NCI-H146 treated with DMSO at 0.1 percent for 48 hours (cell line): ENCODE measurements at regions not wholly inside any gene's neighbourhood (a gene's known extent, or its start where the extent isn't known, plus 50 kb on each side); places are given as distances from the start of the nearest gene placed in this dataset.

Source experiments
- DNase-seq: peaks from one replicate; lab custom pipeline; 2025; ENCODE audit not compliant: unreplicated experiment; lab: John Stamatoyannopoulos, UW

DNA sequence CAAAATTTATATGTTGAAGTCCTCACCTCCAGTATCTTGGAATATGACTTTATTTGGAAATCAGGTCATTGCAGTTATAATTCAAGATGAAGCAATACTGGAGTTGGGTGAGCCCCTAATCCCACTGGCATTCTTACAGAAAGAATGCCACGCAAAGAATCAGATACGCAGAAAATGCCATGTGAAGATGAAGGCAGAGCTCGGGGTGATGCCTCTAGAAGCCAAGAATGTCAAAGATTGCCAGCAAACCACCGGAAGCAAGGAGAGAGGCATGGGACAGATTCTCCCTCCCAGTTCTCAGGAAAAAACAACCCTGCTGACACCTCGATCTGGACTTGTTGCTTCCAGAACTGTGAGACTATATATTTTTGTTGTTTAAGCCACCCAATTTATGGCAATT lies 273.4 kb upstream of the CITED2 start:
- no peak for DNase-seq

DNA sequence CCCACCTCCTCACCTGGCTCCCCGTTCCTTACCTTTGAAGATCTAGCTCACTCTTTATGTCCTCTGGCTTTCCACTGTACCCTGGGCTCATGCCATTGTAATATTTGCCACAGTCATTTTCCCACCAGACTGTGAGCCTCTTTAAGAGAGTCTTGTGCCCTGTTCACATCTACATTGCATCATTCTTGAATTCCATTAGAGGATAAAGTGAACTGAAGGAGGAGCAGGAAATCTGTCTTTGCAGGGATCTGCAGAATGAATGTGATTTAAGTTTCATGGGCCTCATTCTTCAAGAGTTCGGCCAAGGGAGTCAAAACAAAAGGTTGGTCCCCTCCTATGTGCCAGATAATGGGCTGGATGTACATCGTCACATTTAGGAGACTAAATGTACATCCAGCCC lies 272.6 kb upstream of the CITED2 start:
- no peak for DNase-seq

DNA sequence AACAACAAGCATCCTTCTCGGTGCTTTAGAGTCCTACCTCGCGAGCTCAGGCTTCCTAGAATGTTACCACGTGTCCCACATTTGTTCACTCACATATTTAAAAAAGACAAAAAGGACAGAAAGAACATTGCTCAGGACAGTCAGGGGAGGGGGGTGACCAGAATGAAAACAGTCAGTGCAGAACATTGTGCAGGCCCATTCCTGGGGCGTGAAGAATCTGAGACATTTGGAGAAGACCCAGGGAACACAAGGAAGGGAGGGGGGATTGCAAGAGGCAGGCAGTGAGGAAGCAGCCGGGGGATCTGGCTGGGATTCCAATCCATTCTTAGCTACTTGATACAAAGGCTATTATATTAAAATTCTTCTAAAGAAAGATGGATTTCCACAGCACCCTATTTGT lies 270.4 kb upstream of the CITED2 start:
- DNase-seq: no peak

DNA sequence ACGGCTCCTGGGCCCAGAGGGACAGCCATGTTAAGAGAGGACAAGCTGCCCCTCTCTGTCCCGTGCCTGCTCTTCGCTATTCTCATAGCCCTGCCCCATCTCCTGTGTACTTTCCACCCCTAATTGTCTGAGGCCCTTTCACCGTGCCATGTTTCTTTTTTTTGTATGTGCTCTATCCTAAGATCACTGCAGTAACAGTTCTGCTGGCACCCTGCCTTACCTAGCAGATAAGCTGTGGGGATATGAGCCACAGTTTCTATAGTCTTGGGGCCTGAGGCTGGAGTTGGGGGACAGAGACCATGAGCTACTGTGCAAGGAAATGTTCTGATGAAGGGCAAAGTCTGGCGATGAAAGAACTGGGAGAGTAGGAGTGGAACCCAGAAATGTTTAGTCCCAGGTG lies 269.5 kb upstream of the CITED2 start:
- no peak for DNase-seq

DNA sequence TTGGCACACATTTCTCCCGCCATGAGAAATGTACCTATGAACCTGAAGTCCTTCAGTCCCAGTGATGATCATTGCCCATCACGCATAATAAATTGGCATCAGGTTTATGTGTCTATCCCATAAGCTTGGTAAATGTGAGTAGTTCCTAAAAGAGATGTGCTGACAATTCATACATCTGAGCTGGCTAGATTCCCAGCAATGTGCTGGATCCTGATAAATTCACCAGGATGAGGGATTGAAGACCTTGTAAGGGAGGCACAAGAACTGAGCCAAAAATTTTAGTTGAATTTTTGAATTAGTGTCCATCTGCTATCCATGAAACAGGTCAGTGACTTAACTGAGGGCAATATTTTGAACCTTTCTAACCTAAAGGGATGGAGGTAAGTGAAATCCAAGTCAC lies 267.9 kb upstream of the CITED2 start:
- no peak for DNase-seq

DNA sequence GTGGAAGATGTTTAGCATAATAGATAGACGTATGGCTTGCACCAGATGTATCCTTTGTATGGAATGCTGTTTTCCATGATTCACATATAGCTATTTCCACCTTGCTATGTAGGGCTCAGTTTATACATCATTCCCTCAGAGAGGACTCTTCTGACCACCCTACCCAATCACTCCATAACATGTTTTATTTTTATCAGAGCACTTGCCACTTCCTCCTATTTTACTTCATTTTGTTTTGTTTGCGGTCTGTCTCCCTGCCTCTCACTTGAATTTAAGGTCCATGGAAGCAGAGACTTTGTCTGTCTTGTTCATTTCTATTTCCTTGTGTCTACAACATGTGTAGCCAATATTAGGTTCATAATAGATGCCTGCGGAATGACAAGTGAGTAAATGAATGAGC lies 266.9 kb upstream of the CITED2 start:
- DNase-seq: no peak

DNA sequence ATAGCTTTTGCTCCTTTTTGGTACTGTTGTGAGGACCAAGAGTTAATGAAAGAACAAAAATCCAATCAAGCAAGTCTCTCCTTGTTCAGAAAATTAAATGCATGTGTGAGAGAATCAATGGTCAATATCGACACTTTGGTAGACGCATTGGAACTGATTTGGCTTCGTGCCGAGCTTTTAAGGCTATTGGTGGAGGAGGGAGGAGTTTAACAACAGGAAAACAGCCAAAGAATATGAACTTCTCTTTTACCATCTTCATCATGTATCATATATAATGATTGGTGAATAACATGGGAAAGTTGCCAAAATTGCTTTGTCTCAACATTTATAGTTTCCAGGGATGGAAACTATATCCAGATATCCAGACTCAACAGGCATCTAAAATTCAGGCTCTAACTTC lies 266.5 kb upstream of the CITED2 start:
- DNase-seq: no peak

DNA sequence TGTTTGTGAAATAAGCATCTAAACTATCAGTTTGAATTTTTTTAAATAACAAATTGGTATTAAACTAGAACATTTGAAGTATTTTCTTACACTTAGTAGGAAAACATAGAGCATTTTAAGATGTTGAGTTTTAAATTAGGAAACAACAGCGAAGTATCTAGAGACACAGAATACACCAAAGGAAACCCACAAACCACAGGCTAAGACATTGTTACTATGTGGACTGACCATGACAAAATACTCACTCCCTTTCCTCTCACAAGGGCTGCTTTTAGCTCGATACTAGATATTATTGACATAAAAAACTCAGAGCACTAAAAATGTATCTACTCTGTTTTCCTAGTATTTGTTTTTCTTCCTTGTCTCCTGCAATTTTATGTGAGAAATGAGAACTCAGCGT lies 266.0 kb upstream of the CITED2 start:
- DNase-seq: no peak

DNA sequence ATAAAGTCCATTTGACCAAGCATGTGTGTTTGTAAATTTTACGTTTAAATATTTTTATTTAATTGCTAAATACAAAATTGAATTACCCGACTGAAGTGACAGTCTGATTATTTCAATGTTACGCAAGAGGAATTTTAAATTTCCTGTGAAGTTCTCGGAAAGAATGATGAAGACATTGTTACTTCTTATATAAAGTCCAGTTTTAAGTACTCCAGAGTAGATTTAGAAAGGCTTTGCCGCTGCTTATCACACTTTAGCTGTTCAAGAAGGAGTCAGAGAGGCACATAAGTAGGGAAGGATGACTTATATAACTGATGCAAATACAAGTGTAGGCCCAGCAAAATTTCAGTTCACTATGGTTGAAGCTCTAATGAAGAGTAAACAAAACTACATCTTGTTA lies 265.1 kb upstream of the CITED2 start:
- DNase-seq: no peak

DNA sequence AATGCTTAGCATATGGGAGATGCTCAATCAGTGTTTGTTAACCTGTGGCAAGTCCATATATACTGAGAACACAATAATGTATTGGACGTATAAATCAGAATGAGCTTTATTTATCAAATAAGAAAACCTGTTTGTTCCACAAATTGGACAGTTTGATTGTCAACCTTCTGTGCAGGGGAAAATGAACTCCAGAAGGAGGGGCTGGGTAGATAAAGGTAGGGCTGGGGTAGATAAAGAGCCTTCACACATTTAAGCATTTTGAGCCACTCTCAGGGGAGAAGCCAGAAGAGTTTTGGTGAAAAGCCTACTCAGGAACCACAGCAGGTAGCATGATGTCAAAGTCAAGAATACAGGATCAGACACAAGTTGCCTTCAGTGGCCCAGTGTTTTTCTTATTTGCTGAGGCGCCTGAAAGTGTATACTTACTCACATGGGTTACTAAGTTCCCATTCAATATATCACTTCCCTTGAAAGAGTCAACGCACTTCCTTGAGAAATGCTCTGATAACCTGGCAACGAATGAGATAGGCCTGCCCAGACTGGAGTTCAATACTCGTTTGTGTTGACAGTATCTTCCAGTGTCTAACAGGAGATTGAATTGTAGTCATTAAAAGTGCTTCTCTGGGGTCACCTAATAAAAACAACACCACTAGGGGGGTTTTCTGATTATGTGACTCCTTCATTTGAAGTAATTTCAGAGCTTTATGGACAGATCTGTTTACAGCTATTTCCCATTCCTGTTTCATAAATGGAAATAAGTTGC lies 263.9 kb upstream of the CITED2 start:
- no peak for DNase-seq

DNA sequence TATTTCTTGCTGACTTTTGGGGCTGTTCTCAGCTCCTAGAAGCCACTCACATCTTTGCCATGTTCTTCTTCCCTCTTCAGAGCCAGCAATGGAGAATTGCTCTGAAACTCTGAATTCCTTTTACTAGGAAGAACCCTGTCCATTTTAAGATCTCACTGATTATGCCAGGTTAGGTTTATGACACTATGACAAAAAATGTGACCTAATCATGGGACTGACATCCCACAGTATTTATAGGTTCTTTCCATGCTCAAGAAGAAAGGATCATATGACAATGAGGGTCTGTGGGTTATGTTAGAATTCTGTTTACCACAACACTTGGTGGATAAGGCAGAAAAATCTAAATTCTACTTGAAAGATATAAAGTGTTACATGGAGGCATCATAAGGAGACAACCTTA lies 263.3 kb upstream of the CITED2 start:
- no peak for DNase-seq

DNA sequence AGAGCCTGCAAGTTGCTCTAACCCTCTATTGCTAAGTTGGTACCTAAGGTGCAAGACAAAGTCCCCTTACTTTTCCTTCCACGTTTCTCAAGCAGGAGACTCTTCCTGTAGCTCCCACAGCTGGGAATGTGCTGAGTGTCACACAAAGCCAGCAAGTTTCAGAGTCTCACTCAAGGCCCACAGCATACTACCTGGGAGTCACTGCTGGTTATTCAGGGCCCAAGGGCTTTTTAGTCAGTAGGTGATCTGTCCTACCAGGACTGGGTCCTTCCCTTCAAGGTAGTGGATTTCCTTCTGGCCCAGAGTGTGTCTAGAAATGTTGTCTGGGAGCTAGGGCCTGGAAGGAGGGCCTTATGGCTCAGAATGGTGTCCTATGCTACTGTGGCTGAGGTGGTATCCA lies 261.9 kb upstream of the CITED2 start:
- DNase-seq: no peak

DNA sequence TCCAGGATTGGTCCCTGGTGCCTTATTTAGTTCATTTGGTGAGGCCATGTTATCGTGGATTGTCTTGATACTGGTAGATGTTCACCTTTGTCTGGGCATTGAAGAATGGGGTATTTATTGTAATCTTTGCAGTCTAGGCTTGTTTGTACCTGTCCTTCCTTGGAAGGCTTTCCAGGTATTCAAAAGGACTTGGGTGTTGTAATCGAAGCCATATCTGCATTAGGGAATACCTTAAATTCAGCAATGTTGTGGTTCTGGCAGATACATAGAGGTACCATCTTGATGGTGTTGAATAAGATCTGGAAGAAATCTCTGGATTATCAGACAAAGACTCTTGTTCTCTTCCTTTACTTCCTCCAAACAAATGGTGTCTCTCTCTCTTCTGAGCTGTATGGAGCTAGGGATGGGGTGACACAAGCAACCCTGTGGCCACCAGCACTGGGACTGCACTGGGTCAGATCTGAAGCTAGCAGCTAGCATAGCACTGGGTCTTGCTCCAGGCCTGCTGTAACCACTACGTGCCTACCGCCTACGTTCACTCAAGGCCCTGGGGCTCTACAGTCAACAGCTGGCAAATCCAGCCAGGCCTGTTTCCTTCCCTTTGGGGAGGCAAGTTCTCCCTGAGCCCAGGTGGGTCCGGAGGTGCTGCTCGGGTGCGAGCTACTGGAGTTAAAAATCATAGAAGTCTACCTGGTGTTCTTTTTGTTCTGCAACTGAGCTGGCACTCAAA lies 261.1 kb upstream of the CITED2 start:
- no peak for DNase-seq

DNA sequence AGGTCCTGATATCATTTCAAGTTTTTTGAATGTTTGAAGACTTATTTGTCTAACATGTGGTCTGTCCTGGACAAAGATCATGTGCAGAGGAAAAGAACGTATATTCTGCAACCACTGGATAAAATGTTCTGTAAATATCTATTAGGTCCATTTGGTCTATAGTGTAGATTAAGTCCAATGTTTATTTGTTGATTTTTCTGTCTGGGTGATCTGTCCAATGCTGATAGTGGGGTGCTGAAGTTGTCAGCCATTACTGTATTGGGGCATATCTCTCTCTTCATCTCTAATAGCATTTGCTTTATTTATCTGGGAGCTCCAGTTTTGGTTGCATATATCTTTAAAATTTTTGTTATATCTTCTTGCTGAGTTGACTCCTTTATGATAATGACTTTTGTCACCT lies 258.4 kb upstream of the CITED2 start:
- DNase-seq: no peak

DNA sequence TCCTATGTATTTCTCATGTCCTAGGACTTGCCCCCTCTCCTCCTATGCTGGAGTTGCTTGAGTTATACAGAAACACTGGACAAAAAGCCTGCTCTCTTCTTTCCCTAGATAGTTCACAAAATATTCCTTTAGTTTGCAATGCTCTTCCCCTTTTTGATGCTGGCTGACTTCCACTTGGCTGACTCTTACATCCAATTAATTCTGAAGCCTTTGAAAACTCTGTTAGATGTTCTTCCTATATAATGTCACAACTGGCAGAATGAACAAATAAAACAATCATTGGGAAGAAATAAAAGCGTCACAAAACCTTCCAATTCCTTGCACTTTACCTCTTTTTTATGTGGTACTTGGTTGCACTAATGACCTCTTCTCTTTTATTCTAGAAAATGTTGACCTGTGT lies 253.8 kb upstream of the CITED2 start:
- DNase-seq: no peak

DNA sequence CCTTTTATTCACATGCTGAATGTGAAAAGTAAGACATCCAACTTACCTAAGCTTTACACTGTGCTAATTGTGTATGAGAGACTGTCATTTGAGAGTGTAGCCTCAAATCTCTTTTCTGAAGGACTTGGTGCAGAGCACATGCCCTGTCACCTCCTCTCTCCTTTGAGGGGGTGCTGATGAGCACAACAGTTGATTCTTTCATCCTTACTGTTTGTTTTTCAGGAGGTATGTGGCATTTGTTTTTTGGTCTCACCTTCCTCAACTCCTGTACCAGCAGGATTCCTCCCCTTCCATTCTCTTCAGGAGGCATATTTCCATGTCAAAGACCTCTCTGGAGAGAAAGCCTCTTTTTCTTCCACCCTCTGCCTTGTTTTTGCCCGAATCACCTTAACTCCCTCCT lies 252.6 kb upstream of the CITED2 start:
- no peak for DNase-seq

DNA sequence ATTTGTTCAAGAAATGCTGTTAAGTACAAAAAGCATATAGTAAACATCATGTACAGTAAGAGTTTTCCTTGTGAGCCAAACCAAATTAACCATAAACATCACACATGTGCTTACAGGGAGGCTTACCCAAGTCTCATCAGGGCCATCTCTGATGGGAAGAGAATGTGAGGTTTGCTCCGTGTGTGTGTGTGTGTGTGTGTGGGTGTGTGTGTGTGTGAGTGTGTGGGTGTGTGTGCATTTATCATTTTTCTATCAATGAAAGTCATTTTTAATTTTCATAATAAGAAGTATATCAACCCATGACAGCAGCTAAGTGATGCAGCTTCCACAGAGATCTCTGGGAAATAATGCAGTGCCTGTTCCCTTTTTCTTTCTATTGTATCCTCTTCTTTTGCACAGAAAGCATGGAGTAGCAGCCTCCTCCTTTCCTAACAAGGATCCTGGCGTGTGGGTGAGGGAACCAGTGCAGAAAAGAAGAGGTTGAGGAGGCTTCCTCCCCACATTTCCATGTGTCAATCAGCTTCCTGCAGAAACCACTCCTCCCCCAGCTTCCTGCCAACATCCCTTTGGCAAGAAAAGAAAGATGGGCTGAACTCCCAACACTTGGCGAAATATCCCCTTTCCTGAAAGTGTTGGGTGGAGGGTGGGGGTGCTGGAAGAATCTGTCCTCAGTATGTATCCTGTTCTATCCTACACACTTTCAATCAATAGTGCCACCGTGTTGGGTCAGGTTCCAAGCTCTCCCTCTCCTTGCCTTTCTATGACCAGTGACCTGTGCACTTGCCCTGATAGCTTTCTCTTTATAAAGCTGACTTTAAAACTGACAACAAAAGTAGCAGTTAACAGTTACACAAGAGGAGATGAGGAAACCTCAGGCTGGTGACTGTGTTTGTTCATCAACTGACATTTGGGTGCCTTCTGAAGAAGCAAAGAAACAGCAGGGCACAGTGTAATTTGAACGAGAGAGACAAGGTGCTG lies 251.8 kb upstream of the CITED2 start:
- DNase-seq: no peak

DNA sequence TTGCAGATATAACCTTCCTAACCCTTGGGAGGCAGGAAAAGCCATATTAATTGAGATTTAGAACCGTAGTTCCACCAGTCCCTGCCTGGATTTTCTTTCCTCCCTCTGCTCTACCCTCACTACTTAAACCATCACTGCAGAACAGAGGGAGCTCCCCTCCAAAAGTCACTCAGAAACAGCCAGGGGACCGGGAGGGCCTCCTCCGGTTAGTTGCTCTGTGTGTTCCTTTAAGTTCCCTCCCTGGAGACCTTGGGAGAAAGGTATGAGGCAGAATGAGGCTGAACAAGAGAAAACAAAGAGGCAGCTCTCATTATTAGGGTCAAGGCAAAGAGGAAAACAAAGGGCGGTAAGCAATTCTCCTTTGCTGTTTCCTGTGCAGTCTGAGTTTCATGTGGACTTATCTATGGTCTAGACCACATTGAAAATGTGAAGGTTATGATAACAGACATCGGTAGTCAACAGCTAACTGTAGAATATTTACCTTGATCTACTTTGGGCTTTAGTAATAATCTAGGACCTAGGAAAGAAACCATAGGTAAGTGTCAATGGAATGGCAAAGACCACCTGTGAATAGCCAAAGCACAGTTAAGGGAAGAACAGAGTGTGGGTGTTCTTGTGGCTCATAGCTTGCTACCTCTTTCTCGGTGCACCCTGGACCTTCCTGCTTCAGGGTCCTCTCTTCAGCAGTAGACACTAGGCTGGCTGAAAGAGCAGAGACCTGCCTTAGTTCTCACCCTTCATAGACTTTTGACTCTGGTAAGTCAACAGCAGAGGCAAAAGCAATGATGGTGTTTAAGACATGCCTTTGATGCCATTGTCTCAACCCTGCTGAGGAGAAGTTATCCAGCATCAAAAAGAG lies 250.9 kb upstream of the CITED2 start:
- DNase-seq: no peak

DNA sequence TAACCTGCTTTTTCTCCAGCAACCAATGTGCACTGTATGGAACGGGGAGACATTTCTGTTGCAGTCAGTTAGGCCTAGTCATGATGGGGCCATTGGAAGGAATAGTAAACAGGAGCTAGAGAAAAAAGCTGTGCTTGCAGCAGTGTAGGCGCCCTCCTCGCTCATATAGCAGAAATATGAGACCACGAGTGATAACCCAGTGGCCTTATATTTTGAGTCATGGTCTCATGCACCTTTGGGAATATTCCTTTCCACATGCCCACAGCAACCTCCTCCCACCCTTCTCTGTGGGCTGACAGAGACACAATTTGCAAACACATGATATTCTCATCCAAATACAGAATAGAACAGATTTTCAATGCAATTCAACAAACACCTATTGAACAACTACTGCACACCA lies 248.9 kb upstream of the CITED2 start:
- DNase-seq: no peak

DNA sequence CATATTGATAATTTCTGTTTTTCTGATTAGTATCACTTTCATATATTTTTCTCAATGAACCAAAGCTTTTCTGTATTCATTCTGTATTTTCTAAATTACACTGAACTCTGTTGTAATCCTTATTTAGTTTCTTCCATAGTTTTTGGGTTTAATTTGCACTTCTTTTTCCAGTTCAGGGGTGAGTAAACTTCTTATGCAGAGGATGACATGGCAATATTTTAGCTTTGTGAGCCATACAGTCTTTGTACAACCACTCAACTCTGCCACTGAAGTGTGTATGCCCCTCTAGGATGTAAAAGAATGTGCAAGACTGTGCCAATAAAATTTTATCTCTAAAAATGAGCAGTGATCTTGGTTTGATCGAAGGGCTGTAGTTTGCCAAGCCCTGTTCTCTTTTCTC lies 239.0 kb upstream of the CITED2 start:
- no peak for DNase-seq

DNA sequence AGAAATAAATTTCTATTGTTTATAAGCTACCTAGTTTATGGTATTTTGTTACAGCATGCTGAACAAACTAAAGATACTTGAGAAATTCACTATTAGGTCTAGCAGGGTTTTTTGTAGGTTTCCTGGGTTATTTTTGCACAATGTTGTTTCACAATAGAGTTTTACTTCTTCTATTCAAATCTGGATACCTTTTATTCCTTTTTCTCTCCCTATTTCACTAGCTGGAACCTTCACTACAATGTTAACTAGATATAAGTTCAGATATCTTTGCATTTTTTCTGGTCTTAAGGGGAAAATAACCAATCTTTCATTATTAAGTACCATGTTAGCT lies 237.7 kb upstream of the CITED2 start:
- no peak for DNase-seq
